Dermis blood vessel endothelial cell (primary cell): ENCODE measurements at regions not wholly inside any gene's neighbourhood (a gene's known extent, or its start where the extent isn't known, plus 50 kb on each side); places are given as distances from the start of the nearest gene placed in this dataset.

Source experiments
- DNase-seq: peaks from one replicate; pipeline ENCODE4 v3.0.0; 2010

- no peak for DNase-seq
These were observed 93.4 kb upstream of the KCNK1 start for GRCh38 chr1:233520261-233521191.

GRCh38 chr1:233523047-233523446 is 90.9 kb upstream of the KCNK1 start:
- DNase-seq: no peak

DNA sequence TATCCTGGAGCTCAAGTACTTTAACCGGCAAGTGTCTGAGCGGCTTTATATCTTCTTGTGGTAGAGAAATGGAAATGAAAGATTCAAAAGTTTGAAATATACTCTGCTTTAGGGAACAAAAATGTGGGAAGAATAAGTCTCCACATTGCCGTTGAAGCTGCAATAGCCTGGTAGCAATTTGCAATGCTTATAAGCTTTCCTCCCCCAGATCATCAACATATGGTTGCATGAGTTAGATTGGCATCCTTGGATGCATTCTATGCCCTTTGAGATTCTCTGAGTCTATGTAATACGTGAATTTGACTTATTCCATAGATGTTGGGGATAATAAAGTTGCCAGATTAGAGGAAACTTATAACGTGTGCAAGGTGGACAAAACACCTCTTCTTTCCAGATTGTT is 86.1 kb upstream of the KCNK1 start:
- DNase-seq: no peak

- no peak for DNase-seq
These were observed 83.1 kb upstream of the KCNK1 start for GRCh38 chr1:233530665-233531386.

- DNase-seq: no peak
These were observed 73.1 kb upstream of the KCNK1 start for GRCh38 chr1:233540816-233541215.

GRCh38 chr1:233543338-233544255 is 70.3 kb upstream of the KCNK1 start:
- no peak for DNase-seq

- no peak for DNase-seq
These were observed 69.6 kb upstream of the KCNK1 start for GRCh38 chr1:233544304-233544703.

DNA sequence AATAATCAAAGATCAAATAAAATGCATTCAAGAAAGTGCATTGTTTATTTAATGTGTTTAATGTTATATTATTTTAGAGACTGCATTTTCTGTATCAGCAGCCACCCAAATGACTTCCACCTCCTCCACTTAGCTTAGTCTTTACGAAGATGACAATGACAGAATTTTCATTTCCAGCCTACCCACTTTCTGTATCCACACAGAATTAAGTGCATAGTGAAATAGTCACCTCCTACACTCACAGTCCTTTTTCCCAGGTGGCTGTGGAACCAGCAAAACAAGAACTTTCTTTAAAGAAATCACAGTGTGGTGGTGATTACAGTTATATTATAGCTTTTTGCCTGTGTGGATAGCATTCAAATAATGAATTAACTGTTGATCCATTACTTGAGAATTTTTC is 66.2 kb upstream of the KCNK1 start:
- DNase-seq: no peak

- no peak for DNase-seq
These were observed 64.5 kb upstream of the KCNK1 start for GRCh38 chr1:233549404-233549803.

- DNase-seq: no peak
These were observed 64.0 kb upstream of the KCNK1 start for GRCh38 chr1:233549917-233550316.

GRCh38 chr1:233554037-233554436 is 59.9 kb upstream of the KCNK1 start:
- DNase-seq: no peak

GRCh38 chr1:233561708-233562426 is 52.0 kb upstream of the KCNK1 start:
- DNase-seq: no peak
